Esophagus muscularis mucosa (tissue), 4 donors: ENCODE measurements at regions not wholly inside any gene's neighbourhood (a gene's known extent, or its start where the extent isn't known, plus 50 kb on each side); places are given as distances from the start of the nearest gene placed in this dataset.

Source experiments
- EP300 ChIP-seq: sonication (generic); formaldehyde crosslinking; IDR thresholded peaks from one replicate; pipeline ENCODE4 v1.6.1; 2017; ENCODE audit warnings: antibody characterized with exemption
- POLR2A ChIP-seq: fragments of 450-650 bp; IDR thresholded peaks from one replicate; pipeline ENCODE4 v1.6.1; 2017; ENCODE audit warnings: antibody characterized with exemption, moderate library complexity, mild to moderate bottlenecking, low read depth
- POLR2AphosphoS5 ChIP-seq, 2 donors: sonication (generic); formaldehyde crosslinking; IDR thresholded peaks; one replicate each; pipeline ENCODE4 v1.6.1; 2017; ENCODE audit warnings: antibody characterized with exemption in 2 of 2
- TF ChIP-seq, protein P1 (sequence below), 3 experiments: fragments of 200-600 bp in 2 of 3; fragments of 450-650 bp in 1 of 3; sonication (generic) in 2 of 3; IDR thresholded peaks; one replicate each; pipeline ENCODE4 v1.5.1; 2017 to 2019; ENCODE audit warnings: antibody characterized with exemption in 3 of 3, mild to moderate bottlenecking in 2 of 3, moderate library complexity in 1 of 3

- TF ChIP-seq, protein P1, sequence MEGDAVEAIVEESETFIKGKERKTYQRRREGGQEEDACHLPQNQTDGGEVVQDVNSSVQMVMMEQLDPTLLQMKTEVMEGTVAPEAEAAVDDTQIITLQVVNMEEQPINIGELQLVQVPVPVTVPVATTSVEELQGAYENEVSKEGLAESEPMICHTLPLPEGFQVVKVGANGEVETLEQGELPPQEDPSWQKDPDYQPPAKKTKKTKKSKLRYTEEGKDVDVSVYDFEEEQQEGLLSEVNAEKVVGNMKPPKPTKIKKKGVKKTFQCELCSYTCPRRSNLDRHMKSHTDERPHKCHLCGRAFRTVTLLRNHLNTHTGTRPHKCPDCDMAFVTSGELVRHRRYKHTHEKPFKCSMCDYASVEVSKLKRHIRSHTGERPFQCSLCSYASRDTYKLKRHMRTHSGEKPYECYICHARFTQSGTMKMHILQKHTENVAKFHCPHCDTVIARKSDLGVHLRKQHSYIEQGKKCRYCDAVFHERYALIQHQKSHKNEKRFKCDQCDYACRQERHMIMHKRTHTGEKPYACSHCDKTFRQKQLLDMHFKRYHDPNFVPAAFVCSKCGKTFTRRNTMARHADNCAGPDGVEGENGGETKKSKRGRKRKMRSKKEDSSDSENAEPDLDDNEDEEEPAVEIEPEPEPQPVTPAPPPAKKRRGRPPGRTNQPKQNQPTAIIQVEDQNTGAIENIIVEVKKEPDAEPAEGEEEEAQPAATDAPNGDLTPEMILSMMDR (IDR thresholded peaks at IDR 0.05): no peak
- TF ChIP-seq EP300 (no peak), POLR2AphosphoS5 (IDR thresholded peaks at IDR 0.05) (no peak), POLR2A (no peak)
These were observed 482.9 kb upstream of the C16orf82 start for GRCh38 chr16:26583803-26584202.
